ENCODE measurements at regions not wholly inside any gene's neighbourhood (a gene's known extent, or its start where the extent isn't known, plus 50 kb on each side); places are given as distances from the start of the nearest gene placed in this dataset.

DNA sequence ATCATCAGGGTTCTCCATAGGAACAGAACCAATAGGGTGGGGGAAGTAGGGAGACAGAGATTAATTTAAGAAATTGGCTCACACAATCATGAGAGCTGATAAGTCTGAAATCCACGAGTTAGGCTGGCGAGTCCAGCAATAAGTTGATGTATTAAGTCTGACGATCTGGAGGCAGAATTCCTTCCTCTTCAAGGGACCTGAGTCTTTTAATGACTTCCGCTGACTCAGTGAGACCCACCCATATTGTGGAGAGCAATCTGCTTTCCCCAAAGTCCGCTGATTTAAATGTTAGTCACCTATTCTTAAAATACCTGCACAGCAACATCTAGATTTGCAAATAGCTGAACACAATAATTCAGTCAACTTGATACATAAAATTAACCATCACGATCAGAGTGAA is 97.8 kb downstream of the SPTSSA start:
- POLR2A ChIA-PET, result interaction anchor here (1.7 kb wide), 1 partner anchor 11 kb away, joined by 3 read pairs; no protein-coding TSS in a partner anchor

More for the DNA sequence above, 97.8 kb downstream of the SPTSSA start:
- H3K4me2 ChIP-seq (ENCODE audit: low read depth, low read length), result no peak overlapping the region
- CTCF ChIA-PET (ENCODE audit: low intra/inter-chr PET ratio, low total read pairs), result interaction anchor here (1.9 kb wide), 1 partner anchor 134 kb away, joined by 21 read pairs; no protein-coding TSS in a partner anchor
- TF ChIP-seq ZNF501 (CRISPR knock-in tag; IDR thresholded peaks at IDR 0.05), result no peak
- TF ChIP-seq, protein P1, sequence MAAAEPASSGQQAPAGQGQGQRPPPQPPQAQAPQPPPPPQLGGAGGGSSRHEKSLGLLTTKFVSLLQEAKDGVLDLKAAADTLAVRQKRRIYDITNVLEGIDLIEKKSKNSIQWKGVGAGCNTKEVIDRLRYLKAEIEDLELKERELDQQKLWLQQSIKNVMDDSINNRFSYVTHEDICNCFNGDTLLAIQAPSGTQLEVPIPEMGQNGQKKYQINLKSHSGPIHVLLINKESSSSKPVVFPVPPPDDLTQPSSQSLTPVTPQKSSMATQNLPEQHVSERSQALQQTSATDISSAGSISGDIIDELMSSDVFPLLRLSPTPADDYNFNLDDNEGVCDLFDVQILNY (CRISPR knock-in tag; conservative IDR thresholded peaks at IDR 0.05), result no peak
- TF ChIP-seq, protein P2, sequence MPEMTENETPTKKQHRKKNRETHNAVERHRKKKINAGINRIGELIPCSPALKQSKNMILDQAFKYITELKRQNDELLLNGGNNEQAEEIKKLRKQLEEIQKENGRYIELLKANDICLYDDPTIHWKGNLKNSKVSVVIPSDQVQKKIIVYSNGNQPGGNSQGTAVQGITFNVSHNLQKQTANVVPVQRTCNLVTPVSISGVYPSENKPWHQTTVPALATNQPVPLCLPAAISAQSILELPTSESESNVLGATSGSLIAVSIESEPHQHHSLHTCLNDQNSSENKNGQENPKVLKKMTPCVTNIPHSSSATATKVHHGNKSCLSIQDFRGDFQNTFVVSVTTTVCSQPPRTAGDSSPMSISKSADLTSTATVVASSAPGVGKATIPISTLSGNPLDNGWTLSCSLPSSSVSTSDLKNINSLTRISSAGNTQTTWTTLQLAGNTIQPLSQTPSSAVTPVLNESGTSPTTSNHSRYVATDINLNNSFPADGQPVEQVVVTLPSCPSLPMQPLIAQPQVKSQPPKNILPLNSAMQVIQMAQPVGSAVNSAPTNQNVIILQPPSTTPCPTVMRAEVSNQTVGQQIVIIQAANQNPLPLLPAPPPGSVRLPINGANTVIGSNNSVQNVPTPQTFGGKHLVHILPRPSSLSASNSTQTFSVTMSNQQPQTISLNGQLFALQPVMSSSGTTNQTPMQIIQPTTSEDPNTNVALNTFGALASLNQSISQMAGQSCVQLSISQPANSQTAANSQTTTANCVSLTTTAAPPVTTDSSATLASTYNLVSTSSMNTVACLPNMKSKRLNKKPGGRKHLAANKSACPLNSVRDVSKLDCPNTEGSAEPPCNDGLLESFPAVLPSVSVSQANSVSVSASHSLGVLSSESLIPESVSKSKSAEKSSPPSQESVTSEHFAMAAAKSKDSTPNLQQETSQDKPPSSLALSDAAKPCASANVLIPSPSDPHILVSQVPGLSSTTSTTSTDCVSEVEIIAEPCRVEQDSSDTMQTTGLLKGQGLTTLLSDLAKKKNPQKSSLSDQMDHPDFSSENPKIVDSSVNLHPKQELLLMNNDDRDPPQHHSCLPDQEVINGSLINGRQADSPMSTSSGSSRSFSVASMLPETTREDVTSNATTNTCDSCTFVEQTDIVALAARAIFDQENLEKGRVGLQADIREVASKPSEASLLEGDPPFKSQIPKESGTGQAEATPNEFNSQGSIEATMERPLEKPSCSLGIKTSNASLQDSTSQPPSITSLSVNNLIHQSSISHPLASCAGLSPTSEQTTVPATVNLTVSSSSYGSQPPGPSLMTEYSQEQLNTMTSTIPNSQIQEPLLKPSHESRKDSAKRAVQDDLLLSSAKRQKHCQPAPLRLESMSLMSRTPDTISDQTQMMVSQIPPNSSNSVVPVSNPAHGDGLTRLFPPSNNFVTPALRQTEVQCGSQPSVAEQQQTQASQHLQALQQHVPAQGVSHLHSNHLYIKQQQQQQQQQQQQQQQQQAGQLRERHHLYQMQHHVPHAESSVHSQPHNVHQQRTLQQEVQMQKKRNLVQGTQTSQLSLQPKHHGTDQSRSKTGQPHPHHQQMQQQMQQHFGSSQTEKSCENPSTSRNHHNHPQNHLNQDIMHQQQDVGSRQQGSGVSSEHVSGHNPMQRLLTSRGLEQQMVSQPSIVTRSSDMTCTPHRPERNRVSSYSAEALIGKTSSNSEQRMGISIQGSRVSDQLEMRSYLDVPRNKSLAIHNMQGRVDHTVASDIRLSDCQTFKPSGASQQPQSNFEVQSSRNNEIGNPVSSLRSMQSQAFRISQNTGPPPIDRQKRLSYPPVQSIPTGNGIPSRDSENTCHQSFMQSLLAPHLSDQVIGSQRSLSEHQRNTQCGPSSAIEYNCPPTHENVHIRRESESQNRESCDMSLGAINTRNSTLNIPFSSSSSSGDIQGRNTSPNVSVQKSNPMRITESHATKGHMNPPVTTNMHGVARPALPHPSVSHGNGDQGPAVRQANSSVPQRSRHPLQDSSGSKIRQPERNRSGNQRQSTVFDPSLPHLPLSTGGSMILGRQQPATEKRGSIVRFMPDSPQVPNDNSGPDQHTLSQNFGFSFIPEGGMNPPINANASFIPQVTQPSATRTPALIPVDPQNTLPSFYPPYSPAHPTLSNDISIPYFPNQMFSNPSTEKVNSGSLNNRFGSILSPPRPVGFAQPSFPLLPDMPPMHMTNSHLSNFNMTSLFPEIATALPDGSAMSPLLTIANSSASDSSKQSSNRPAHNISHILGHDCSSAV (CRISPR knock-in tag; IDR thresholded peaks at IDR 0.05; ENCODE audit: borderline replicate concordance), result no peak
- no peak for TF ChIP-seq ATAD3A (CRISPR knock-in tag; IDR thresholded peaks at IDR 0.05)
- TF ChIP-seq ZNF337 (CRISPR knock-in tag; IDR thresholded peaks at IDR 0.05; ENCODE audit: borderline replicate concordance, low read depth), result no peak
- TF ChIP-seq ATF7-NPFF (CRISPR knock-in tag; IDR thresholded peaks at IDR 0.05; ENCODE audit: low read depth), result no peak
- no peak for TF ChIP-seq RBAK (CRISPR knock-in tag; IDR thresholded peaks at IDR 0.05)
- TF ChIP-seq HOXA3 (CRISPR knock-in tag; IDR thresholded peaks at IDR 0.05), result no peak
- TF ChIP-seq ZNF607 (CRISPR knock-in tag; IDR thresholded peaks at IDR 0.05; ENCODE audit: borderline replicate concordance), result no peak
- no peak for TF ChIP-seq PCBP2 (optimal IDR thresholded peaks at IDR 0.05; ENCODE audit: low read depth, low read length, poor library complexity, severe bottlenecking)
- TF ChIP-seq, protein P3, sequence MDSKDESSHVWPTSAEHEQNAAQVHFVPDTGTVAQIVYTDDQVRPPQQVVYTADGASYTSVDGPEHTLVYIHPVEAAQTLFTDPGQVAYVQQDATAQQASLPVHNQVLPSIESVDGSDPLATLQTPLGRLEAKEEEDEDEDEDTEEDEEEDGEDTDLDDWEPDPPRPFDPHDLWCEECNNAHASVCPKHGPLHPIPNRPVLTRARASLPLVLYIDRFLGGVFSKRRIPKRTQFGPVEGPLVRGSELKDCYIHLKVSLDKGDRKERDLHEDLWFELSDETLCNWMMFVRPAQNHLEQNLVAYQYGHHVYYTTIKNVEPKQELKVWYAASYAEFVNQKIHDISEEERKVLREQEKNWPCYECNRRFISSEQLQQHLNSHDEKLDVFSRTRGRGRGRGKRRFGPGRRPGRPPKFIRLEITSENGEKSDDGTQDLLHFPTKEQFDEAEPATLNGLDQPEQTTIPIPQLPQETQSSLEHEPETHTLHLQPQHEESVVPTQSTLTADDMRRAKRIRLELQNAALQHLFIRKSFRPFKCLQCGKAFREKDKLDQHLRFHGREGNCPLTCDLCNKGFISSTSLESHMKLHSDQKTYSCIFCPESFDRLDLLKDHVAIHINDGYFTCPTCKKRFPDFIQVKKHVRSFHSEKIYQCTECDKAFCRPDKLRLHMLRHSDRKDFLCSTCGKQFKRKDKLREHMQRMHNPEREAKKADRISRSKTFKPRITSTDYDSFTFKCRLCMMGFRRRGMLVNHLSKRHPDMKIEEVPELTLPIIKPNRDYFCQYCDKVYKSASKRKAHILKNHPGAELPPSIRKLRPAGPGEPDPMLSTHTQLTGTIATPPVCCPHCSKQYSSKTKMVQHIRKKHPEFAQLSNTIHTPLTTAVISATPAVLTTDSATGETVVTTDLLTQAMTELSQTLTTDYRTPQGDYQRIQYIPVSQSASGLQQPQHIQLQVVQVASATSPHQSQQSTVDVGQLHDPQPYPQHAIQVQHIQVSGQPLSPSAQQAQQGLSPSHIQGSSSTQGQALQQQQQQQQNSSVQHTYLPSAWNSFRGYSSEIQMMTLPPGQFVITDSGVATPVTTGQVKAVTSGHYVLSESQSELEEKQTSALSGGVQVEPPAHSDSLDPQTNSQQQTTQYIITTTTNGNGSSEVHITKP (CRISPR knock-in tag; IDR thresholded peaks at IDR 0.05; ENCODE audit: low read depth), result no peak
- no TSS peak for BruUV-seq (replicated peaks)
- ATAC-seq (no peak), DNase-seq (ENCODE audit: low spot score) (no peak), FAIRE-seq (no peak)
- H3K27ac ChIP-seq (ENCODE audit: extremely low read length, insufficient read depth, low read length), result no peak overlapping the region
- H3K9me3 ChIP-seq (ENCODE audit: low read length), result no peaks in the 10 kb centered on the region
- in situ Hi-C loops (cut with HindIII; ENCODE audit: extremely low pct_ligation_motif_present, low pct_unique_long_range_greater_than_20kb) (loop anchor here (10.0 kb wide), 1 partner anchor 131 kb away; no protein-coding TSS in a partner anchor), intact Hi-C loops (cut with micrococcal nuclease; ENCODE audit: unreplicated experiment) (loop anchor here (2.0 kb wide), 2 partner anchors 97 to 105 kb away; no protein-coding TSS in a partner anchor)
- WGBS (ENCODE audit: low lambda C conversion rate), result 68% methylated on average over 6 of the region's 6 CpGs
- no peaks in the 10 kb centered on the region for H3K36me3 ChIP-seq (replicated peaks in 1 of 2; ENCODE audit: control insufficient read depth in 1 of 2, insufficient read depth in 2 of 2, low read length in 2 of 2)
- H3K4me3 ChIP-seq (replicated peaks in 1 of 3; ENCODE audit: insufficient read depth in 1 of 3, low read depth in 2 of 3, low read length in 3 of 3), result no peak overlapping the region
- H3K79me2 ChIP-seq (ENCODE audit: insufficient read depth, low read length), result no peaks in the 10 kb centered on the region
- no peaks in the 10 kb centered on the region for H4K20me1 ChIP-seq (ENCODE audit: insufficient read depth, low read length)
- no peak overlapping the region for H2AFZ ChIP-seq (ENCODE audit: low read length)
- H3K4me1 ChIP-seq (ENCODE audit: insufficient read depth, low read length), result peaks cover 33% of the 10 kb centered on the region
- peaks cover 0 to 2% of the 10 kb centered on the region in 2 experiments; a peak in 1 of 5 replicates for H3K27me3 ChIP-seq (ENCODE audit: control insufficient read depth in 1 of 2, insufficient read depth in 2 of 2, low read length in 2 of 2)
- no peak overlapping the region for H3K9ac ChIP-seq (ENCODE audit: insufficient read depth, low read depth, low read length)

Data from HepG2 (cell line).